Posterior vena cava (tissue), 2 donors: ENCODE measurements at regions not wholly inside any gene's neighbourhood (a gene's known extent, or its start where the extent isn't known, plus 50 kb on each side); places are given as distances from the start of the nearest gene placed in this dataset.
"Not testable (repeated sequence)": the region's sequence is repeated elsewhere in the genome, so short reads cannot be mapped to it uniquely, and the experiment has no call there.

Experiments
- DNase-seq: peaks from one replicate; pipeline ENCODE4 v3.0.0-alpha.2; 2020; ENCODE audit warnings: low spot score
- intact Hi-C, 2 donors: fragments of 100-400 bp; cut with DNase I; formaldehyde crosslinking; loops; one replicate each; pipeline versions ENCODE4 v1.14.1 to v1.14.2; 2022 to 2023
- donor health status: DM: yes; HTN: yes; CAD: no.
- donor health status: DM: yes; HTN: yes; CAD: no.

DNA sequence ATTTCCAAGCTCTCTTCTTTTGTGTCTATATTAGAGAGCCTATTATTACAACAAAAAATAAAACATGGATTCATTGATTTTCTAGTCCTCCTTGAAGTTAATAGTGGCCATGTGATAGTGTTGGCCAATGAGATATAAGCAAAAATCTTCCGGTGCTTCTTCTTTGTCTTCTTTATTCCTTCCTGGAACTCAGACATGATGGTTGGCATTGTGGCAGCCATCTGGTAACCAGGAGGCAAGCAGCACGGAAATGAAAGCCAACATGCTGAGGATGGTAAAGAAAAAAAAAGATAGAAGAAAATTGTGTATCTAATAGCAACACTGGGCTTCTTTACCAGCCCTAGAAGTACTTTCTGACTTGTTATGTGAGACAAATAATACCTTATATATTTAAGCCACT lies 50.8 kb upstream of the SEL1L start:
- DNase-seq: no peak
- intact Hi-C loops: no loop called here

DNA sequence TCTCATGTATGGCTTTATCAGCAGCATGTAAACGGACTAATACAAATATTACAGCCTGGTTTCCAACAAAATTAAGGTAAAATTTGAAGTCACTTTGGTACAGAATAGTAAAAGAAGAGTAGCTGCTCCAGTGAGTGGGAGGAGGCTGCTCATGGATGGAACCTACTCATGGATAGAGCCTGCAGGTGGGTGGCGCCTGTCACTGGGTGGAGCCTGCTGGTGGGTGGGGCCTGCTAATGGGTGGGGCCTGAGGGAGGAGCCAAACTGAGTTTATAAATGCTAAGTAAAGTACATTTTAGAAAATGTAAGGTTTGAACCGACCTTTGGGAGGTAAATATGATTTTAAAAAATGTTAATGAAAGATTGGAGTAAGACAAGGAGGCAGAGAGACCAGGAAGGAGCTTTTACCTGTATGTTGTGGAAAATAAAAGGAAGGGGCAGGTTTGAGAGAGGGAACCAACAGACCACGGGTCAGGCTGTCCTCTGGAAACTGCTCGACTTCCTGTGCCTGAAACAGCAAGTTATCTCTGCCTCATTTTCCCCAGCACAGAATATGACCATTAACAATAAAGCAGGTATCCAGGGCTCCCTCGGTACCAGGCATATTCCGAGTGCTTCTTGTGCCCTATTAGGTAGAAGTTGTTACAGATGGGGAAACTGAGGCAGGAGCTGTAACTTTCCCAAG lies 55.9 kb upstream of the SEL1L start:
- intact Hi-C loops: no loop called here
- DNase-seq: no peak

DNA sequence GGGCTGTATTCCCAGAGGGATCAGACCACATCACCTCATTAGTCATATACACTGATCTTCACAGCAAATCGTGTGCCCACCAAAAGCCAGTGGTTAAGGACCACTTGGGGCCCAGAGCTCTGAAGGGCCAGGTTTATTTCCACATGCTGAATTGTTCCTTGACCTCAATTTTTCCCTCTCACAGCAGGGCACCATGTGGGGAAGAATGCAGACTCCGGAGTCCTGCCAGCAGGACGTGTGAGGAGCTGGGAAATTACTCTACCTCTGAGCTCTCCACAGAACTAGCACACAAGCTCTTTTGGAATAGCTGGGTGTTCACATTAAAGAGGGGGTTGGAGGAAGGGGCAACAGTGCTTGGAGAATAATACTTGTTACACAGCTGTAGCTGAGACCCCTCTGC lies 57.6 kb upstream of the SEL1L start:
- DNase-seq: no peak
- intact Hi-C loops: no loop called here

GRCh38 chr14:81594012-81594411 lies 60.4 kb upstream of the SEL1L start:
- DNase-seq: no peak

GRCh38 chr14:81605660-81606059 lies 72.0 kb upstream of the SEL1L start:
- DNase-seq: no peak

More at GRCh38 chr14:81594012-81594411, 60.4 kb upstream of the SEL1L start:
- intact Hi-C loops: no loop called here

GRCh38 chr14:81613341-81614045 lies 79.8 kb upstream of the SEL1L start:
- no peak for DNase-seq
- intact Hi-C loops: no loop called here

More at GRCh38 chr14:81605660-81606059, 72.0 kb upstream of the SEL1L start:
- intact Hi-C loops: no loop called here

GRCh38 chr14:81614302-81614701 lies 80.6 kb upstream of the SEL1L start:
- intact Hi-C loops, DNase-seq: not testable (repeated sequence)

GRCh38 chr14:81618695-81619094 lies 85.0 kb upstream of the SEL1L start:
- intact Hi-C loops: no loop called here
- no peak for DNase-seq

- no peak for DNase-seq
- intact Hi-C loops: no loop called here
Observed at GRCh38 chr14:81619816-81620215, 86.2 kb upstream of the SEL1L start.

GRCh38 chr14:81623771-81624396 lies 90.2 kb upstream of the SEL1L start:
- intact Hi-C loops: not testable (repeated sequence)

DNA sequence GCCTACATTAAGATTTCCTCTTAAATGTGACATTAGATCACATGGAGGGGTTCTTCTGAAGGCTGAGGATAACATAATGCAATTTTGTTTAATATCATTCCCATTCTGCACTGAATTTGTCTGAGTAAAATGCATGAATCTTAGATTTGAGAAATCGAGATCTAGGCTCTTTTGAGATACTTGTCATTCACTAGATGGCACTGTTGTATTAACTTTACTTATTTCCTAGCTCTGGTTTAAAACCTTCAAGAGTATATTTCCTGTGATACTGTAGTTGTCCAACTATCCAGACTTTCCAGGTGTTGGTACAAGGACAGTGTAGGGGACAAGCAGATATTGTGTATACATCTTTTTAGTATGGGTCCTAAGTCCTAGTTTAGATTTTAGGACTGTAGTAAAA lies 91.7 kb upstream of the SEL1L start:
- no peak for DNase-seq
- intact Hi-C loops: no loop called here

More at GRCh38 chr14:81623771-81624396, 90.2 kb upstream of the SEL1L start:
- DNase-seq: peak; percentile 76

- intact Hi-C loops: no loop called here
- no peak for DNase-seq
Observed at GRCh38 chr14:81632157-81632556, 98.5 kb upstream of the SEL1L start.

- no peak for DNase-seq
- intact Hi-C loops: no loop called here
Observed at GRCh38 chr14:81633496-81633895, 99.8 kb upstream of the SEL1L start.

GRCh38 chr14:81637639-81638038 lies 104.0 kb upstream of the SEL1L start:
- no peak for DNase-seq
- intact Hi-C loops: no loop called here

- DNase-seq: no peak
- intact Hi-C loops: no loop called here
Observed at GRCh38 chr14:81638656-81639280, 105.1 kb upstream of the SEL1L start.

DNA sequence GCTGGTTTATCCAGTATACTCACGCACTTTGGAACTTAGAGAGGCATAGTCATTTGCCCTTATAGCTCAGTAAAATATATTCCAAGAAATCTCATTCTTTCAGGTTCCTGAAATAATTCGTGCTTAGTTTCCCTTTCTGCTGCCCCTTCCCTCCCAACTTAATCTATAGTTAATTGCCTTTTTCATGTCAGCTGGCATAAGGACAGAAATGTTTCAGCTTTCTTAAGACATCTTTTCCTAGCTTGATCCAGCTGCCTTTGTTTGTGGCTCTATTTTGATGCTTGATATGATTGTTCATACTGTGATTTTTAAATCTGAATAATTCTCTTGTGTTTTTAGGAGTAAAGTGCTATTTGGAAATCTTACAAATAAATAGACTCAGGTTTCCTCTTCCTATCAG lies 120.0 kb upstream of the SEL1L start:
- intact Hi-C loops: no loop called here

DNA sequence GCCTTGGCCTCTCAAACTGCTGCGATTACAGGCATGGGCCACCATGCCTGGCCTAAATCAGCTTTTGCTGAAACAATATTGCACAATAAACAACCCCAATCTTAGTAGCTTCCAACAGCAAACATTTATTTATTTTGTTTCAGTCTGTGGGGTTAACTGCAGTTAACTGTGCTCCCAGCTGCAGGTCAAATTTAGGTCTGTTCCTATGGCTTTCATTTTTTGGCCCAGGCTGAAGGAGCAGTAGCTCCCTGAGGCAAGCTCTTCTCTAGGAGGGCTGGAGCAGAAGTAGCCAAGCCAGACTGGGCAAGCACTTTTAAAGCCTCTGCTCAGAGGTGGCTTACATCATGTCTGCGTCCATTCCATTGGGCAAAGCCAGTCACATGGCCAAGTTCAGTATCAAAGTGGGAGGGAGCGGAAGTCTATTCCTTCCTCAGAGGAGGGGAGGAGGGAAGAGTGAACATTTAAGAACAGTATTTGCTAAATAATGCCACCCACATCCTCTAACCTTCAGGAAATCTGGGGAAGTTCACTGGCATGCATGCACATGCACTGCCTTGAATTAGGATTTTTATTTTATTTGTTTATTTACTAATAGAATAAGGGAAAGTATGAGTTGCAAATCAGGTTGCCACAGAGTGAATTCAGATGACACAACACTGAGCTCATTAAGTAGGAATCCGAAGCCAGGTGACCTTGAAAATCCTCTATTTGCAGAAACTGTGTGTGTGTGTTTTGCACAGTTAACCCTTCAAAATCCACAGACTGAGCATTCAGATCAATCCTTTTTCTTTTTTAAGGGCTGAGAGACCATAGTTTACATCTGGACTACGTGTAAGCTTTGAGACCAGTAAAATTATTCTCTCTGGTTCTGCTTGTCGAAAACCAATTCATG lies 122.0 kb upstream of the SEL1L start:
- intact Hi-C loops: no loop called here
- no peak for DNase-seq

More for the DNA sequence above, 120.0 kb upstream of the SEL1L start:
- no peak for DNase-seq

GRCh38 chr14:81656811-81657210 lies 123.2 kb upstream of the SEL1L start:
- intact Hi-C loops: no loop called here

GRCh38 chr14:81662066-81662465 lies 128.4 kb upstream of the SEL1L start:
- intact Hi-C loops: no loop called here
- DNase-seq: no peak

More at GRCh38 chr14:81656811-81657210, 123.2 kb upstream of the SEL1L start:
- no peak for DNase-seq
